NCI-H2171 treated with DMSO at 0.1 percent for 48 hours (cell line): ENCODE measurements at regions not wholly inside any gene's neighbourhood (a gene's known extent, or its start where the extent isn't known, plus 50 kb on each side); places are given as distances from the start of the nearest gene placed in this dataset.

Source experiments
- DNase-seq: peaks from one replicate; lab custom pipeline; 2025; lab: John Stamatoyannopoulos, UW

DNA sequence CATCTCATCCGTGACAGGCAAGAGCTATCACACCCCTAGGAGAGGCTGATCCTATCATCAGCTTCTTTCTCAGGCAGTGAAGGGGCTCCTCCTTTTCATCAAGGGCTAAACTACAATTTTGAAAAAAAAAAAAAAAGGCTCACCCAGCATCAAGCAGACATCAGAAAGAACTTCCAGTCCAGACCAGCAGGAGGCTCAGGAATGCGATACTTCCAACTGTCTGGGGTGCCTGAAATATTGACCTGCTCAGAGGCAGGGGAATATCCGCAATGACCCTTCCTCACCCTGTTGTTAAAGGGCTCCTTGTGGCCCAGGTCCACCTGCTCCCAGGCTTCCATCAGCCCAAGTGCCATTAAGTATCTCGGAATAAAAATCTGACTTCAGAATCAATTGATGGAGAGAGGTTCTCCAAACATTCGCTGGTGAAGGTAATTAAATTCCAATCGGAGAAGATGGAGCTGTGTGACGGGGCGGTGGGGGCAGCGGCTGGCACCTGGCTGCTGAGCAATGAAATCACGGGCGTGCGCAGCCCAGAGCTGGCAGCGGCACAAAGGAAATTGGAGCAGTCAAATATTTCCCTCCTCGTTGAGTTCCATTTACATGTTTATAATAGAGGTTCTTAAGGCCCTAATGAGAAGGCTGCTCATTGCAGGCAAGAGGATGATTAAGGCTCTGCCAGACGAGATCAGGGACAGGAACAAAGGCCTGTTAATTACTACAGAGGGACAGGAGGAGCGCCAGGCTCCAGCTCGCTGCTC is 69.0 kb upstream of the THY1 start:
- DNase-seq, result peak; percentile 35

GRCh38 chr11:119490253-119491006 is 67.5 kb upstream of the THY1 start:
- DNase-seq, result no peak

DNA sequence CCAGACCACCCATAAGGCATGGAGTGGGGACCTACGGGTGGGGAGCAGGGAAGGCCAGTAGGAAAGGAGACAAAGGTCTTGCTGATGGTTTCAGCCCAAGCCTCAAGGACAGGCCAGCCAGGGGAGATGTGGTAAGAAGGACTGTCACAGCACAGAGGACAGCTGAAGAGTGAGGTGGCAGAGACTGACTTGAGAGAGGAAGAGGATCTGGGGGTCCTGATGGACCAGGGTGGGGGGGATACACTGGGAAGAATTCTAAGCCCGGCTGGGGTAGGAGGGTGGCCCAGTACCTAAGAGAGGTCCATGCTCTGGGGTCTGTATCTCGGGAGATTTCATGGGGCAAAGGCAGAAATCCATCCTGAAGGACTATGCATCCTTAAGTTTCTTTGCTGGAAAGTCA is 66.1 kb upstream of the THY1 start:
- DNase-seq, result no peak

DNA sequence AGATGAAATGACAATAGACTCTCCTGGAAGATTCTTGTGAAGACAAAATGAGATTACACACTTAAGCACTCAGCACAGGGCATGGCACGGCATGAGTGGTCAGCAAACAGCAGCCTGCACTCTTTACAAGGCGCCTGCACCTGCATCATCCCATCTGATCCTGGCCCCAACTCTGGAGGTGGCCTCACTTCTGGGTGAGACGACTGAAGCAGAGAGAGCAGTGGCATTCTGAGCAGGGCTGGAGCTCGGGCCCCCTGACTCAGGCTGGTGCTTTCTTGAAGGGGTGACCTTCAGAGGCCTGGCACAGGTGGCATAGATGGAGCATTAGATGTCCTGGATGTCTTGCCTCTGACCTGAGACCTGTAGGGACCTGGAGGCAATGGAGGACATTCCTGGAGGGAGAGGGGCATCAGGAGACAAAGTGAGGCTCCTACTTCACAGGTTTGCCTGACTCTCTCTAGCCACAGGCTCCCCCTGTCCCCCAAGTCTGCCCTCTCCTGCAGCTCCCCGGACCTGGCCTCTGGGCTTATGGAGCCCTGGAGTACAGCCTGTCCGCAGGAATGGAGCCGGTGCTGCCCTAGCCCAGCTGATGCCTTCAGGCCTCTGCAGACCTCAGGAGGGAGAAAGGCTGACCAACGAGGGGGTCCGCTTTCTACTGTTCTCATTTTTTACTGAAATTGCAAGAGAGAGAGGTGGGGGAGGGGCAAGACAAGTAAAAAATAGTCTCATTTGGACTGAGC is 65.5 kb upstream of the THY1 start:
- no peak for DNase-seq

DNA sequence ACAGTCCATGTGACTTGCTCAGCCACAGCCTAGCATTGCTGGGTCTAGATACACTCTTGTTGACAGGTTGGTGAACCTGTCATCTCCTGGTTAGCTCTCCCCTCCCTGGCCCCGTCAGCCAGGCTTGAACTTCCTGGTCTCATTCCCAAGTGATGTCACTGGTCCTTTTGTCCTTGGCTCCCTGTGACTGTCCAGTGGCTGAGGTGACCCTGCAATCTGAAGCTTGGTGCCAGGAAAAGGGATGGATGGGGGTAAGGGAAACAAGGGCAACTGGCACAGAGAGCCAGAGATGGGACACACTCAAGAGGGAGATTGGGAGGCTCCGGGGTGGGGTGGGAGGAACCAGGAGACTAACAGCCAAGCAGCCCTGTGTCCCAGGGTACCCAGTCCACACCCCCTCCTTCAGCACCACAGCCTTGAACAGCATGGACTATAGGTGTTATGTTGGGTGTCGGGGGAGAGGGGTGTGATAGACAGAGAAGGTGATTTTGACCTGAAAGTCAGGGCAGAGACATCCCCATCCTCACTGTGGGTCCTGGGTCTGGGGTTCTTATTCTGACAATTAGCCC is 63.8 kb upstream of the THY1 start:
- no peak for DNase-seq

GRCh38 chr11:119486016-119486415 is 63.0 kb upstream of the THY1 start:
- no peak for DNase-seq

DNA sequence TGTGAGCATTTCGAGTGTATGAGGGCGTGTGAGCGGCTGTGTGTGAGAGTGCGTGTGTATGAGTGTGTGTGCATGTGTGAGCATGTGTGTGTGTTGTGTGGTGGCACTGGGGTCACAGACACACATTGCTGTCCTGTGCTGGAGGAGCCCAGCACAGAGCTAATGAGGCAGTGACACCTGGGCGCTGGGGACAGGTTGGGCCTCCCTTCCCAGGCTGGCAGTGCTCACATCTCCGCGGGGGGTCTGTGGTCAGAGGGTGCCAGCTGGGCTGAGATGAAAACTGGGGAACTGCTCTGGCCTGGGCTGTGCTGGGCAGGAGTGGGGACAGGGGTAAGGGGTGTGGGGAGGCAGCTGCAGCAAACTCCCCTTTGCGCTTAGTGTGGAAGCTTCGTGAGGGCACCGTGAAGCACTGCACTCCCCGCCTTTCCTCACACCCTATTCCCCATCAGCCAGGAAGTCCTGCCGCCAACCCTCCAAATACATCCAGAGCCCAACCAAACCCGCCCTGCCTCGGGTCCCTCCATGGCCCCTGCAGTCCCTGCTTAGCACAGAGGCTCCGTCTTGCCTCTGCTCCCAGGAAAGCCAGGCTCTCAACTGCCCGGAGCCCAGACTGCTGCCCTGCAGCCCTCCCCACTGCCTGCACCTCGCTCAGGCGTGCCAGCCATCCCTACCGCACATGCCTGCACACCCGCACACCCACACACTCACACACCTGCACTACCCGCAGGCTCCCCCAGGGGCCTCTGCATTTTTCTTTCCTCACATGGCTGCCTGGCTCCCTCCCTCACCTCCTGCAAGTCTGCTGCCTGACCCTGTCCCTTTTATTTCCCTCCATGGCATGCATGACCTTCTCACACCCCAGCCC is 62.0 kb upstream of the THY1 start:
- no peak for DNase-seq

GRCh38 chr11:119483881-119484371 is 61.0 kb upstream of the THY1 start:
- DNase-seq, result no peak

DNA sequence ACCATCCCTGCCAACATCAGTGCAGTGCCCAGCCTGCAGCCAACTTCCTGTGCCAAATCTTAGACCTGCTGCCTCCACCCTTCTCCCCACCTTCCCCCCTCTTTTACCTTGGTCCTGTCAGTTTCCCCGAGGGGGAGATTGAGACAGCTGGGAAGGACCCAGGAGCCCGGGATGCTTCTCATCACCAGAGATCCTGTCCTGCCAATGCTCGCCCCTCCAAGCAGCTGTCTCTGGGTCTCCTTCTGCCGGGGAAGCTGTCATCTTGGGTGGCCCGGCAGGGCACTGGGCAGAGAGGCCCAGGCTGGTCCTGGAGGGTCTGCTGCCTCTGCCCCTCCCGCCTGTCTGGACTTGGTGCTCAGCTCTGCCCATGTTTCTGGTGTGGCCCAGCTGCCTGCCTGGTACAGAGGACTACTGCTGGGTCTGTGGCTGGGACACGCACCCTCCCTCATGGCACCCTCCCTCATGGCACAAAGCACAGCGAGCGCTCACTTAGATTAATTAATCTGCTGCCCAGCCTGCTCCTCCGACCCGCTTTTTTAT is 60.4 kb upstream of the THY1 start:
- no peak for DNase-seq

GRCh38 chr11:119482521-119483011 is 59.6 kb upstream of the THY1 start:
- no peak for DNase-seq

DNA sequence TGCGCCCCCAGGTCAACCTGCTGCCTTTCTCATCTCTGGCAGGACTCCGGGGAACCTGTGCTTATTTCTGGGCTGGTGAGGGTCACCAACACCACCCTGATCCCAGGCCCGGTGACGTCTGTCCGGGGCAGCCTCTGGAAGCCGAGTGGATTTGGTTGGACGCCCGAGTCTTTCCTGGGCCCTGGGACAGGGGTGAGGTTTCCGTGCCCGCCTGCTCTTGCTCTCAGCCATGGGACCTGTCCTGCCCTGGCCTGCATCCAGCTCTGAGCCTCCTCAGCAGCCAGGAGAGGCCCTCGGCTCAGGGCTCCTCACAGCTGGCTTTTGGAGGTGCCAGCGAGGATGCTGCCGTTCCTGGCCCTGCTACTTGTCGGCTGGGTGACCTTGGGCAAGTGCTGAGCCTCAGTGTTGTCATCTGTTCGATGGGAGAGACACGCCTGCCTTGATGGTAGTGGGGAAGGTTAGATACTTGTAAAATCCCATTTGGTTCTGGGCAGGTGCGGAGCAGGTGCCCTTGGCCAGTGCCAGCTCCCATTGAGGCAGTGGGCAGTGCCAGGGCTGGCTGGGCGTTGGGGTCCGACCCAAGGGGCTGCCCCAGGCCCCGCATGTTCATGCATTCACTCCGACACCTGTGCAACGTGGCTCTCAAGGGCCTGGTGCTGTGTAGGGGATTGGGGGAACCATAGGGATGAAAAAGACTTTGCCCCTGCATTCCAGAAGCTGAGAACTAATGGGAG is 58.9 kb upstream of the THY1 start:
- DNase-seq, result no peak

DNA sequence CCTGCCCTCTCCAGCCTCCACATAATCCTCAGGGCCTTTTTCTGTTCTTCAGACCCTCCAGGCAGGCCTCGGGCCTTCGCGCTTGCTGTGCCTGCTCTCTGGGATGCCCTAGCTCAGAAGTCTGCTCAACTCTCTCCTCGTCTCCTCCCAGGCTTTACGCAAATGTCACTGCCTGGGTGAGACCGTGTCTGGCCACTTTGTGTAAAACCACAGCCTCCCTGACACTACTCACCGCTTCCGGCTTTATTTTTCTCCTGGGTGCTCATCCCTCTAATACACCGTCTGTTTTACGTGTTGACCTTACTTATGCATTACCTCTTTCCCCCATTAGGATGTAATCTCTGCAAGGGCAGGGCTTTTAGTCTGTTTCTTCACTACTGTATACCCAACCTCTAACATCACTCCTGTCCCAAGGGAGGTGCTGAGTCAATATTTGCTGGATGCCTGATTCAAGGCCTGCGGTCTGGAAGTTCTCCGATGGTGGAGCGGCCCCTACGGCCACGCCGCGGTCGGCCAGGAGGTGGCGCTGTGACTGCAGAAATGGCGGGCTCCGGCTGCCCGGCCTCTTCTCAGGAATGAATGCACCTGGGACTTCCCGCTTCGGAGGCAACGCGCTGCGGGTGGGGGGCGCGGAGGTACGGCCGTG is 58.2 kb upstream of the THY1 start:
- DNase-seq, result peak; percentile 66

DNA sequence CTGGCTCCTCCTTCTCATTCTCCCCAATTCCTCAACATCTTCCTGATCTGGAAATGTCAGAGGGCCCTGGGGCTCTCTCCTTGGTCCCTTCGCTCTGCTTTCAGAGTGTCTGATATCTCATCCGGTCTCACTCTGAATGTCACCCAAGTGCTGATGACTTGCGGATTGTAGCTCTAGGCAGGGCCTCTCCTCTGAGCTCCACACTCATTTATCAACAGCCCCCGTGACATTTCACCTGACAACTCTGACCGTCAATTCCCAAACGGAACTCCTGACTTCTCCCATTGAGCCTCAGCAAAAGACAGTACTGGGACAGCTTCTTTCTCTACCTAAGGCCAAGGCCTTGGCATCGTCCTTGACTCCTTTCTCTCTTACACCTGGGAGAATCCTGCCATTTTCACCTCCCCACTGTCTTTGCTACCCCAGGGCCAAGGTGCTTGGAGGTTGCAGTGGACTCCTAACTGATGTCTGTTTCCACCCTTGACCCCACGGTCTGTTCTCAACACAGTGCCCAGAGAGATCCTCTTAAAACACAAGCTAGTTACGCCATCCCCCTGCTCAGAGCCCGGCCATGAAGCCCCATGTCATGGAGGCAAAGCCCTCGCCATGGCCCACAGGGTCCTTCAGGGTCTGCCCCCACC is 57.5 kb upstream of the THY1 start:
- no peak for DNase-seq

GRCh38 chr11:119479685-119480275 is 56.8 kb upstream of the THY1 start:
- no peak for DNase-seq

DNA sequence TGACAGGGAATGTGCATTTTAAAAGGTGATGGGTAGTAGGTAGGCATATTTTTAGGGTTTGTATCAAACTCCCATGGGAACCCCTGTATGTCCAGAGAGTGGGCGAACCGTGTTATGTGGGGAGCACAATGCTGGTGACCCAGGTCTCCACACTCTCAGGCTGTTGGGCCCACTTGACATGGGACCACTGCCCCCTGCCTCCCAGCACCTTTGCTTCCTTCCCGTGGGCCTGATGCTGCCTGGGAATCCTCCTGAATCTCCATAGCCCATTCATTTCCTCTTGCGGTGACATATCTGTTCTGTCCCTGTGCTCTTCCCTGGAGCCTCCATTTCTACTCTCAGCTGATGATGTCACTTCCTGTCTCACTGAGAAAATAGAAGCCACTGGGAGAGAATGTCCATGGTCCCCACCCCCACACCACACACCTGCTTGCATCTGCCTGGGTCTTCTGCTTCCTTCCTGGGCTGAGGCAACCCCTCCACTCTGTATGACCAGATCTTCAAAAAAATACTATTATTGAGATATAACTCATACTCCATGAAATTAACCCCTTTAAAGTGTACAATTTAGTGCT is 55.8 kb upstream of the THY1 start:
- DNase-seq, result no peak

GRCh38 chr11:119476666-119477331 is 53.8 kb upstream of the THY1 start:
- no peak for DNase-seq

GRCh38 chr11:119476038-119476437 is 53.1 kb upstream of the THY1 start:
- no peak for DNase-seq
